ENCODE measurements at regions not wholly inside any gene's neighbourhood (a gene's known extent, or its start where the extent isn't known, plus 50 kb on each side); places are given as distances from the start of the nearest gene placed in this dataset.

GRCh38 chr21:32844653-32845436 lies 73.3 kb upstream of the PAXBP1 start:
- peaks cover 0 to 4% of the 10 kb centered on the region in 2 donors for H3K27me3 ChIP-seq
- no peaks in the 10 kb centered on the region for H3K36me3 ChIP-seq
- no peaks in the 10 kb centered on the region for H3K9me3 ChIP-seq
- no peak for DNase-seq
- TF ChIP-seq, protein P1, sequence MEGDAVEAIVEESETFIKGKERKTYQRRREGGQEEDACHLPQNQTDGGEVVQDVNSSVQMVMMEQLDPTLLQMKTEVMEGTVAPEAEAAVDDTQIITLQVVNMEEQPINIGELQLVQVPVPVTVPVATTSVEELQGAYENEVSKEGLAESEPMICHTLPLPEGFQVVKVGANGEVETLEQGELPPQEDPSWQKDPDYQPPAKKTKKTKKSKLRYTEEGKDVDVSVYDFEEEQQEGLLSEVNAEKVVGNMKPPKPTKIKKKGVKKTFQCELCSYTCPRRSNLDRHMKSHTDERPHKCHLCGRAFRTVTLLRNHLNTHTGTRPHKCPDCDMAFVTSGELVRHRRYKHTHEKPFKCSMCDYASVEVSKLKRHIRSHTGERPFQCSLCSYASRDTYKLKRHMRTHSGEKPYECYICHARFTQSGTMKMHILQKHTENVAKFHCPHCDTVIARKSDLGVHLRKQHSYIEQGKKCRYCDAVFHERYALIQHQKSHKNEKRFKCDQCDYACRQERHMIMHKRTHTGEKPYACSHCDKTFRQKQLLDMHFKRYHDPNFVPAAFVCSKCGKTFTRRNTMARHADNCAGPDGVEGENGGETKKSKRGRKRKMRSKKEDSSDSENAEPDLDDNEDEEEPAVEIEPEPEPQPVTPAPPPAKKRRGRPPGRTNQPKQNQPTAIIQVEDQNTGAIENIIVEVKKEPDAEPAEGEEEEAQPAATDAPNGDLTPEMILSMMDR (IDR thresholded peaks at IDR 0.05), result no peak
- H3K4me1 ChIP-seq, result peaks cover 0 to 6% (median 0%) of the 10 kb centered on the region in 4 donors
- H3K27ac ChIP-seq, result no peak overlapping the region
- no peak overlapping the region for H3K4me3 ChIP-seq
- intact Hi-C loops (cut with DNase I; ENCODE audit: low total_unique reads), result no loop called here

DNA sequence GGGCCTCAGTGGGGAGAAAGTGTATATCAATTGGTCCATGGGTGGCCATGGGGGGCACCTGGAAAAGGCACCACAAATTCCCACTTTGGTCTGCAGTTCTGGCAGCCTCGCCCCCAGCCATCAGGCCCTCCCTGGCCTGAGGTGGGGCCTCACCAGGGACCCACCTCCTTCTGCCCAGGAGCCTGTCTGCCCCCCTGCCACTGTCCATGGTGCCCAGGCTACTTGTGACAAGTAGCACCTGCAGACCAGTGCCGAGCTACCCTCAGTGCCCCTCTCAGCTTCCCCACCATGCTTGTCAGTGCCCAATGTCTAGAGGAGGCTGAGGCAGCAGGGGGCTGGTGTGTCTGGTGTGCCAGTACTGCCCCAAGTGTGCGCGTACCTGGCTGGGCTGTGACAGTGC lies 87.1 kb upstream of the PAXBP1 start:
- intact Hi-C loops (cut with DNase I; ENCODE audit: low total_unique reads), result no loop called here

GRCh38 chr21:32860399-32860798 lies 88.8 kb upstream of the PAXBP1 start:
- H3K4me3 ChIP-seq, result no peak overlapping the region
- intact Hi-C loops (cut with DNase I; ENCODE audit: low total_unique reads), result no loop called here
- DNase-seq, result no peak

More for the DNA sequence above, 87.1 kb upstream of the PAXBP1 start:
- Histone ChIP-seq H3K4me3 (no peak overlapping the region), H3K27ac (no peak overlapping the region), H3K9me3 (no peaks in the 10 kb centered on the region), H3K4me1 (no peaks in the 10 kb centered on the region), H3K27me3 (peaks cover 0 to 9% of the 10 kb centered on the region in 2 donors), H3K36me3 (no peaks in the 10 kb centered on the region)
- no peak for DNase-seq
- TF ChIP-seq, protein P1 (IDR thresholded peaks at IDR 0.05), result no peak

GRCh38 chr21:32861866-32862265 lies 90.3 kb upstream of the PAXBP1 start:
- H3K27me3 ChIP-seq, result peaks cover 0 to 9% of the 10 kb centered on the region in 2 donors
- H3K4me3 ChIP-seq, result no peak overlapping the region
- no peaks in the 10 kb centered on the region for H3K36me3 ChIP-seq
- DNase-seq, result no peak
- intact Hi-C loops (cut with DNase I; ENCODE audit: low total_unique reads), result no loop called here
- no peak overlapping the region for H3K27ac ChIP-seq
- H3K9me3 ChIP-seq, result no peaks in the 10 kb centered on the region
- TF ChIP-seq, protein P1 (IDR thresholded peaks at IDR 0.05), result no peak
- no peaks in the 10 kb centered on the region for H3K4me1 ChIP-seq

More at GRCh38 chr21:32860399-32860798, 88.8 kb upstream of the PAXBP1 start:
- no peaks in the 10 kb centered on the region for H3K4me1 ChIP-seq
- no peak overlapping the region for H3K27ac ChIP-seq
- peaks cover 0 to 9% of the 10 kb centered on the region in 2 donors for H3K27me3 ChIP-seq
- TF ChIP-seq, protein P1 (IDR thresholded peaks at IDR 0.05), result no peak
- H3K36me3 ChIP-seq, result no peaks in the 10 kb centered on the region
- H3K9me3 ChIP-seq, result no peaks in the 10 kb centered on the region

DNA sequence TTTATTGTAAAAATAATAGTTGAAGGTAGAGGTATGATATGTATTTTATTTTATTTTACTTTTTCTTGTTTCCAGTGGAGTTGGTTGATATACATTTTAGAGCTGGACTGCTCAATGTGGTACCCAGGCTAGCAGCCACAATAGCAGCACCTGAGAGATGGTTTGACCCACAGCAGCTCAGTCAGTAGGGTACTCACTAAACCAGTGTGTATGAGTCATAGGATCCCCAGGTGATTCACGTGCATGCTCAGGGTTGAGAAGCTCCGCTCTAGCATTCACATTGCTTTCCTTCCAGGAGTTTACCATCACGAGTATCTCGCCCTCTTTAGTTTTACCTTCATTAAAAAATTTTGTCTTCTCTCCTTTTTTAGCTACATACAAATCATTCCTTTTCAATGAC lies 96.0 kb upstream of the PAXBP1 start:
- H3K9me3 ChIP-seq, result no peaks in the 10 kb centered on the region
- intact Hi-C loops (cut with DNase I; ENCODE audit: low total_unique reads), result no loop called here
- TF ChIP-seq, protein P1 (IDR thresholded peaks at IDR 0.05), result no peak
- no peaks in the 10 kb centered on the region for H3K36me3 ChIP-seq
- no peak overlapping the region for H3K4me3 ChIP-seq
- DNase-seq, result no peak
- H3K27me3 ChIP-seq, result peaks cover 0 to 6% of the 10 kb centered on the region in 2 donors
- no peak overlapping the region for H3K27ac ChIP-seq
- no peaks in the 10 kb centered on the region for H3K4me1 ChIP-seq
